GM18517 (cell line): ENCODE measurements at regions not wholly inside any gene's neighbourhood (a gene's known extent, or its start where the extent isn't known, plus 50 kb on each side); places are given as distances from the start of the nearest gene placed in this dataset.

Experiments used
- ATAC-seq: cut with Tn5 transposase; IDR thresholded peaks from one replicate; pipeline ENCODE4 v1.9.1; 2021; ENCODE audit warnings: mild to moderate bottlenecking, moderate library complexity; ENCODE audit not compliant: unreplicated experiment

DNA sequence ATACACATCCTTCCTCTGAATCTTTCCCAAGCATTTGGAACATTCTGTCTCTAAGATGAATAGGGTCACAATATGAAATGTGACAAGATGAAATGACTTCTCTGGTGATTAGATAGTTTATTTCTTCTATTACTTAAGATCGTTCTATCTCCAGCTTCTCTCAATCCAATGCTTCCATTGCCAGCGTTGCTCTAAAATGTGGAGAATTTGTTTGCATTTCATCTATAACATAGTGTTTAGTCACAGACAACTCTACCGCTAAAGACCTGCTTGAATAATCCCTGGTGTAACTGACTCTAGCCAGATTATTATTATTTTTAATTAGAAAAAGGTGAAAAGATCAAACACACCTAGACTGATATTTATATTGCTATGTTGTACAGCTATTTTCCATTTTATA is 184.7 kb upstream of the PRICKLE1 start:
- no peak for ATAC-seq

DNA sequence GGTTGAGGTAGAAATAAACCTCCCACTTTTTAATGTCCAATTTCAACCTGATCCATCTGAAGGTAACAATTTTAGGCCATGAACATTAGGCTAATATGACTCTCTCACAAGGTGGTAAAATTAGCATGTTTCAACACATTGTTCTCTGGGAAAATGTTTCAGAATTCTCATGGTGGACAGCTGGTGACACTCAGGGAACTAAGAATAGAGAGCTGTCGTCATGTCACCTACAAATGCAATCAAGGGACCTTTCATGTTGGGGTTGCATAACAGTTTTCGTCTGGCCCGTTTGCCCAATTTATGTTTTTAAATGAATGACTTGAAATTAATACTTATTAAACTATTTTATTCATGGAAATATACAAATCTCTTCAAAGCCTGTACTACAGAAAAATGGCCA is 180.7 kb upstream of the PRICKLE1 start:
- ATAC-seq: no peak

DNA sequence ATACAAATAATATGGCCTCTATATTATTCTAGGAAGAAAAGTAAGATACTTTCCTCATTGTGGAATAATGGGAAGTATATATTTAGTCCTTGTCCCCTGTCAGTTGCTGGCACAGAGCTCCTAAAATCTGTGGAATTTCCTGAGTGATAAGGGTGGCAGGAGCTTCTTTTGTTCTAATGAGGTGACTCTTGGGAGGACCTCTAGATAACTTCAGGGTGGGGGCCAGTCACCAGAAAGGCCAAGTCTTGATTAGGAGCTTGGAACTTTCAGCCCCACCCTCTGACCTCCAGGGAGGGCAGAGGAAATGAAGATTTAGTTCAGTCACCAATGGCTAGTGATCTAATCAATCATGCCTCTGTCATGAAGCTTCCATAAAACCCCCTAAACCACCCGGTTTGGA is 179.9 kb upstream of the PRICKLE1 start:
- ATAC-seq: no peak

DNA sequence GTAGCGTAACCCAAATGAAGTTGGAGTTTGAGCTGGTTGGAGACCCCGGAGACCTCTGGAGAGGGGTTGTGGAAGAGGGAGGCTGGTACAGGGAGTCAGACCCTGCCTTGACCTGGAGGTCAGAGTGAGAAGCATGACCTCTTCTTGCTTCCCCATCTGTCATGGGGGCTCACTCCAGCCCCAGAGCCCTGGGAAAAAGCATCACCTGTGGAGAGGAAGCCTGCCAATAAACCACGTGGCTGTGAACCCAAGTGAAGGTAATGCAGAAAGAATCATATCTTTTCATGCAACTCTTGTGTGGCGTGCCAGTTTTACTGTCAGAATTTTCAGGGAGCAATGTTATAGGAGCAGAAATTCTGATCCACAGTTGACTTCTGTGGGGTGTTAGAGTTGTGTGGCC is 178.5 kb upstream of the PRICKLE1 start:
- ATAC-seq: no peak

DNA sequence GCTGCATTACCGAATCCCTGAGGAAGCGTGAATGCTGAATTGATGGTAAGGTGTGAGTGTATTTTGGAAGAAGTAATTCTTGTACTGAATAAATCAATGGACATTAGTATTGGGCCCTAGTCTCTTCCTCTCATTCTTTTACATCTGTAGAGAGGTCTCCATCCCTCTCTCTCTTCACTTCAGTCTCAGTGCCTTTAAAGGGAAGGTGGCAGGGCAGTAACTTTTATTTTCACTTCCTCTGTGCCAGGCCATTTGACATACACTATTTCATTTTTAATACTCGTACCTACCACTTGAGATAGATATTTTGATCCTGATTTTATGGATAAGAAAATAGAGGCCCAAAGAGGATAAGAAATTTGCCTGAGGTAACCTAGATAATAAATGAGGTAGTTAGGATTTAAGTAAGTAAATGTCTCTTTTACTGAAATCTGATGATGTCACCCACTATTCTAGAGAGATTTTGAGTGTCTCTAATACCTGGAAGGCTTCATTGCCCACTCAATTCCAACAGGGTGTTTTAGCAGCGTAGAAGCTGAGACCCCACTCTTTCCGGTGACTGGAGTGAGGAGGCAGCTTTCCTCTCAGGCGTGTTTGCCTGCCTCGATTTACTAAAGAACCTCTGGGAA is 177.9 kb upstream of the PRICKLE1 start:
- peak; percentile 39 for ATAC-seq

DNA sequence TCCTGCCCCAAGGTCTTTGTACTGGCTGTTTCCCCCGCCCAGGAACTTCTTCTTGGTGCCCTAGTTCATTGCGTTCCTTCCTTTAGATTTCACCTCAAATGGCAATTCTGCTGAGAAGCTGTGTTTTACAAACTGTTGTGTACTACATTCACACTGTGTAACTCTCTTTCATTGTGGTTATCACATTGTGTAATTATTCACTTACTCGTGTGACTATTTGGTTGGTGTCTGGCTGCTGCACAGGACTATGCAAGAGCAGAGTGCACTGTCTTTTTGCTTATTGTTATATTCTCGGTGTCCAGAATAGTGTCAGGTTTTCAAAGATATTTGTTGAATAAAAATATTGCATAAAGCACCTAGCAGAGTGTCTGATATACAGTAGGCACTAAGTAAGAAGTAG is 177.2 kb upstream of the PRICKLE1 start:
- ATAC-seq: peak; percentile 43

DNA sequence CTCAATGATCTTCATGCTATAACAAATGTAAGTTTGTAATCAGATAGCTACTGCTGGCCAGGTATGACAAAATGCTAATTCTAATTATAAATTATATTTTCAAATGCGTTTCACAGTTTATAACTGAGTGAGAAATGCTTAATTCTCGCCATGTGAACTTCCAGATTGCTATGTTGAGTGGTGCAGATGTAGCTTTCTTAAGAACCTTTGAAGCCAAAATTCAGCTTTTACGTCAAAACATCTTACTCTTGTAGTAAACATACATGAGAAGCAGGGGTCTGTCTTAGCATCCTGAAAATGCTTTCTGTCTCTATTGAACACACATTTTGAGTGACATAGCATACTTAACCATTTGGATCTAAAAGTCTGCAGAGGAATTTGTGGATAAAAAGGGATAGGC is 176.5 kb upstream of the PRICKLE1 start:
- no peak for ATAC-seq

DNA sequence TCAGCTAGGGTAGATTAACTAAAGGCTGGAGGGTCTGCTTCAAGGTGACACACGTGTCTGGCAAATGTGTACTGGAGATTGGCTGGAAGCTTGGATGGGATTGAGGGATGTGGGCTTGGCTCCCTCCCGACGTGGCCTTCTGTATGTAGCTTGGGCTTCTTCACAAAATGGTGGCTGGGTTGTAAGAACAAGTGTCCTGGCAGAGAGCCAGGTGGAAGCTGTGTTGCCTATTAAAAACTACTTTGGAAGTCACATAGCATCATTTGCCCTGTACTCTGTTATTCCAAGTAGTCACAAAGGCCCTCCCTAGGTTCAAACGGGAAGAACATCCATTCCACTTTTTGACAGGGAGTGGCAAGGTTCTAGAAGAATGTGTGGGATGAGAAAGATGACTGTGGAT is 174.1 kb upstream of the PRICKLE1 start:
- ATAC-seq: no peak

DNA sequence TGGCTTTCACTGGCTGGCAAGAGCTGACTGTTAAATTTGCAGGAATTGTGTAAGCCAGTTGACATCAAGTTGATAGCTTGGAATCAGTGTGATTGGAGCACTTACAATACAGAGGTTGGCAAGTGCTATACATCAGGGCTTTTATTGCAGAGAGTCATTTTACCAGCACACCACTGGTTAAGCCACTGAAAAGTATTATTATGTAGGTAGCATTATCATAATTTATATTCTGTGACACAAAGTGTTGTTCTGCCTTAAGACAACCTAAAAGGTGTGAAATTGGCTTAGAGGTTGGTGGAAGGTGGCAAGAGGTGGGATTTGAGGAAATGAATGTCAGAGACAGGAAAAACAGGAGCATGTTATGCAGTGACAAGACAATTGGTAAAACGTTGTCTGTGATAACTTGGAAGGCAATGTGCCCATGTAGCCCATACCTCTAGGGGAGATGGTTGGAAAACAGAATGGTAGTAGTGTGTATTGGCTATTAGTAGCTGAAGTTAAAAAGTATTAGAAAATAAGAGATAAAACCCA is 172.9 kb upstream of the PRICKLE1 start:
- ATAC-seq: no peak

DNA sequence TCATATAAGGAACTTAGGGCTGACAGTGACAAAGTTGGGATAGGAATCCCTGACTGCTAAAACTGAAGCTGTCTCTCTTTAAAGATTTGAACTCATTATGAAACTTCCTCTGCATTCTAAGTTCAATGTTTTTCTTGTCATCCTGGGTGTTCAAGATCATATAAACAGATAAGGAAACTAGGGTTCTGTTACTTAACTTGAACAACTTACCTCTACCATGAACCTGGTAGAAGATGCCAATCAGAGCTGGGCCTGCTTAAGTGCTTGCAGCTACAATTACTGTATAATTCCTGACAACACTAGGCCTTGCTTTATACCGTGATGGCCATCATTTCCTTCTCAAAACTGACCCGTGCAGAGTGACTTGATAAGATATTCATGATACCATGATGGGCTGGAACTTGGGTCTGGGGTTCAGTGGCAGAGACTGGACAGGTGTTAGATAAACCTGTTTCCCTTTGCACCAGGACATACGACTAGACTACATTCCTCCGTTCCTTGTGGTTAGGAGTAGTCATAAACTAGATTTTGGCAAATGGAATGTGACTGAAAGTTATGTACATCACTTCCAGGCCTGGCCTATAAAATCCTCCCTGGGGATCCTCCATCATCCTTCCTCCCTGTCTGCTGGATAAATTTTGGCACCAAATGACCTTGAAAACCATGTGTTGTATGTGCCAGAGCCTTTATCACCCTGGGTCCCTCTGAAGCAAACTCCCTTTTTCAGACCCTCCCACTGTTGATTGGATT is 172.2 kb upstream of the PRICKLE1 start:
- ATAC-seq: no peak

DNA sequence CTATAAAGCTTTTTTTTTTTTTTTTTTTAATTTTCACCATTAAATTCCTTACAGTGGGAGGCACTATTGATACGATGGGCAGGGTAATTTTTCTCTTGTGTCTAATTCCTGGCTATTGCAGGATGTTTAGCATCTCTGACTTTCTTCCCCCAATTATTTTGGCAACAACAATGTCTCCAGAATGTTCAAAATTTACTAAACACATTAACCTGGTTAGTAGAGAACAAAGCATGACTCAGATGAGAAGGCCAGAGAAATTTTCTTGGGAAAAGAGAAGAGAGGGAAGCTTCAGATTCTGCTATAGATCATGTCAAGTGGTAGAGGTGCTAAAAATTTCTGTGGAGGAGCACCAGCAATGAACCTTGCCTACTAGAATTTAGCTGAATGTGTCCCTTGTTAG is 171.5 kb upstream of the PRICKLE1 start:
- no peak for ATAC-seq

DNA sequence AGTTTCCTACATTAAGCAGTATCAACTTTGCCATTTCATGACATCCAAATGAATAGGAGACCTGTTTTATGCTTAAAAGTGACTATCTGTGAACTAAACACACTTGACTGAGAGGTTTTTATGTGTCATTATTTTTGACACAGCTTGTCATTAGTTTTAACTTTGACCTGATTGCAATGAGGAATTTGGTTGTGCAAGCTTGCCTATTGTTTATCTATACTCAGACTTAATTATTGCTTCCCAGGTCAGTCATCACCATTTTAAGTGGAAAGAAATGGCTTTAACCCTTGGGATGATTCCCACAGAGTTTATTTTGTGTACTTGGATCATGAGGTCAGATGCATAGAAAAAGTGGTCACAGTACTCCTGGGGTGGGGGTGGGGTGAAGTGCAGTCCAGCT is 171.0 kb upstream of the PRICKLE1 start:
- no peak for ATAC-seq

DNA sequence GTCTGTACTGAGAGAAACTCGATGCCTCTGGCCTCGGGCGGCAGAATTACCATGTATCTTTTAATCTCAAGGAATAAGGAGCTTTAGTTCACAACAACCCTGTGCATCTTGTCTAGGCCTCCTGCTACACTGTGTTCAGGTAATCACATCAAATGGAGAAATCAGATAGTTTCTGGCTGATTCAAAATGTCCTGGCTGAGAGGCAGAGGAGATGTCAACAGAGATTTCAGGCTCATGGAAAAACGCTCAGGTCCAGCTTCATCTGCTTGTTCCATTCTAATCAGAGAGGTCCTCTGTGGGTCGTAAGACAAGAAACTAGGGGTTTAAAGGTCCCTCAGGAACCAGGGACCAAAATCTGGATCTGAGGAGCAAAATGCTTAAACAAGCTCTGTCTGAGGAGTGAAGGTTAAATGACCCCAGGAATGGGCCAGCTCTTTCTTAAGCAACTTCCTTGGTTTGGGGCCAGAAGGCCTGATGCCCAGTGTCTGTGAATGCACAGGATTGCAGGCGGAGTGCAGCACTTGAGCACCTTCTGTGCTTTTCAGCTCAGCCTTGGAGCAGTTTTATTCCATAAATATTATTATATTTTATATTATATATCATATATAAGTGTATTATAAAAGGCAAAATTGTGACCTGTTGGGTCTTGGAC is 170.2 kb upstream of the PRICKLE1 start:
- ATAC-seq: no peak

DNA sequence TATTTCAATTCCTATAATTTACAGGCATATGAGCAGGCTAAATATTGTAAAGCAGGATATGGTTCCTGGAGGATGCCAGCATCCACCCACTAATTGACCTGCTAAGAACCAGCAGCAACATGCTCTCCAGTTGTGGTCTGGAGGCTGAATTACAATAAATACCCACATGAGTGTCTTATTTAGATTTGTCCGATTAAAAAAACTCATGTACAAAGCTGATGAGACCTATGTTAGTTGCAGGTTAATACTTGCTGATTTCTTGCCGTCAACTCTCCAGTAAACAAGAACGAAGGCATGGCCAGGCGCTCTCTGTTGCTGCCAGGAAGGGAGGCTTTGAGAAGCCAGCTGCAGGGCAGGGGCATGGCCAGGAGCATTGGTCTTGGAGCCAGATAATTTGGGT is 169.3 kb upstream of the PRICKLE1 start:
- ATAC-seq: no peak

DNA sequence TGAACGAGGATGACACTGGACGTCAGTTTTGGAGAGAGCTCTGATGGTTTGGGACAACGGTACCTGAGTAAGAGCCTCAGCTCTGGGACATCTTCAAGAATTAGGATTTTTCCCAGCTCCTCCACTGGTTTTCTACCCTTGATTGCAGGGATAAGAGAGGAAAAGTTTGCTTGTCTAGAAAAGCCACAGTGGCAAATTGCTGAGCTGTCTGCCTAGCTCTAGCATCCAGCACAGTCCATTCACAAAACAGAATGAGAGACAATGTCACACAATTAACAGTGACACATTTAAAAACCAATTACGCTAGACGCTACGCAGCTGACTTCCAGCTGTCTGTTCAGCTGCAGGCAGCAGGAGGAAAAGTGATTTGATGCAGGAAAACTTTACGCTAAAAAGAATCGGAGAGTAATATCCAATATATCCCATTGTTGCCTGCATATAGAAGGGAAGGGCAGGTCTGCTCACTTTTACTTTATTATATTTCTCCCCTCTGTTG is 168.1 kb upstream of the PRICKLE1 start:
- no peak for ATAC-seq

DNA sequence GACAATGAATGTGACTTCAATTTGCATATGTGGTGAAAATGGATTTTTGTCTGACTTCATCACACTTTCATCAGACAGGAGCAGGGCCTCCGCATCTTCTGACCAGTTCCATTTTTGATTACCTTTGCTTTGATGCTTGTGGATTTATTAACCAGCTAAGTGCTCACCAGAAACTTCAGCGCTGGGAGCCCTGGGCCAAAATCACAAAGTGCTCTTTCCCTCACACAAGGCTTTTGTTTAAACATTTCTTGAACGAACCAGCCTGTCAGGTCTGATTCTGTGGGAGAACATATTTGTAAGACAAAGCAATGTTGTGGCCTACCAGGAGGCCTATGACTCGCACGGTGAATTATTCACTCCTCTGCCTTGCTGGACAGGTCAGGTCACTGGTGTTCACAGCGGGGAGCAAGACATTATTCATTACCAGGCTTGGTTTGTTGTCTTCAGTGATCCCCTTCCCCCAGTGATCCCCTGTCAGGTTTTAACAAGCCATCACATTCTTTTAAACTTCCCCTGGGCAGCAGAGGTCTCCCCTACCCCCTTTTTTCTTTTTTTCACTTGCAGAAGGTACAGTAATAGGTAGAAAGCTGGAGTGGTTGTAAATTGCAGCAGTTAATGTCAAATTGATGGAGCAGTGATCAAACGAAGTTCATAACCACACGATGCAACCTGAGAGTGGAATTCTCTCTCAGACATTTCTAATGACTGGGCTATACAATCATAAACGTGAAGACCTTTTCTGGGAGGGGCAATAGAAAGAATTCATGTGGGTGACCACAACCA is 167.5 kb upstream of the PRICKLE1 start:
- ATAC-seq: no peak

DNA sequence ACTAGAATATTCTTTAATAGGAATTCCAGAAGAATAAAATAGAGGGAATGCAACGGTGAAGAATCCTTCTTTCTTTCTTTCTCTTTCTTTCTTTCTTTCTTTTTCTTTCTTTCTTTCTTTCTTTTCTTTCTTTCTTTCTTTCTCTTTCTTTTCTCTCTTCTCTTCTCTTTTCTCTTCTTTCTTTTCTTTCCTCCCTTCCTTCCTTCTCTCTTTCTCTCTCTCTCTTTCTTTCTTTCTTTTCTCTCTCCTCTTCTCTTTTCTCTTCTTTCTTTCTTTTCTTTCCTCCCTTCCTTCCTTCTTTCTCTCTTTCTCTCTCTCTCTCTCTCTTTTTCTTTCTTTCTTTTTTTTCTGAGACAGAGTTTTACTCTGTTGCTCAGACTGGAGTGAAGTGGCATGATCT is 160.8 kb upstream of the PRICKLE1 start:
- ATAC-seq: no peak

DNA sequence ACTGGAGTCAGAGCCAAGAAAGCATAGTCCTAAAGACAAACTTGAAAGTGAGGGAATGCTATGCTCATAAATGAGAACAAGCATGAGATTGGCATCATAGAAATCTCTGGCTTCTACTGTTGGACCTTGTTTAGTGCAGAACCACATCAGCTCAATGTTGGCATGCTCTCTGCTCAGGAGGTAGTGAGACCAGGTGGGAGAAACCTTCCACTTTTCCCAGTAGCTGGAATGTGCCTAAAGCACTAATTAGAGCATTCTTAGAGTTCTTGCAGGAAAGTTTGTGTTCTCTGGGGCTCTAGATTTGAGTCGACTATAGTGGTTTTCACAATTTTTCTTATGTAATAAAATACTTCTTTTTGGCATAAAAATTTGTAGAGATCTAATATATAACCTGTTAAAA is 159.7 kb upstream of the PRICKLE1 start:
- no peak for ATAC-seq

DNA sequence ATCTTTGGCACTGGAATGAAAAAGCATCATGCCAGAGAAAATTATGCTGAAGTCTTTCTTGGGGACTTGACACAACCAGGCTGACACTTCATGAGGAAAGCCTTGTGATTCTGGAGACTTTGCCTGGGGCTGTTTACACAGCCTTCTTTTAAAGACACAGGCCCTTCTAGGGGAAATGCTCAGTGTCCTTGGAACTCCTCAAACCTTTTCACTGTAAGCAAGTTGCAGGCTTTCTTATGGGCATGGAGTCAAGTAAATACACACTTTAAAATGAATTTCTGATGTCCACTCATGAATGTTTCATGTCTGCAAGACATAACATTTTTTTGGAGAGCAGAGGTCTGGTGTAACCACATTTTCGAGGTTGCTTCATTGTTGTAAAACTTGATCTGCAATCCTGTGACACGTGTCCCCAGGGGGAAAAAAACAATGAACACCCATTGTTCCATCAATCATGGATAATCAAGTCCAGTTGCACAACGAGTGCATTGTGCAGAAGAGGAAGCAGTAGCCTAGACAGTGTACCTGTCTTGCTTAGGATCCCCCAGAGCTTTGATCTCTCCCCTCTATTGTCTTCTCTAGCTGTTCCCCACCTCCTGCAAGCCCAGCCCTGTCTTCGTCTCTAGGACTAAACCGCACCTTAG is 155.1 kb upstream of the PRICKLE1 start:
- ATAC-seq: no peak

DNA sequence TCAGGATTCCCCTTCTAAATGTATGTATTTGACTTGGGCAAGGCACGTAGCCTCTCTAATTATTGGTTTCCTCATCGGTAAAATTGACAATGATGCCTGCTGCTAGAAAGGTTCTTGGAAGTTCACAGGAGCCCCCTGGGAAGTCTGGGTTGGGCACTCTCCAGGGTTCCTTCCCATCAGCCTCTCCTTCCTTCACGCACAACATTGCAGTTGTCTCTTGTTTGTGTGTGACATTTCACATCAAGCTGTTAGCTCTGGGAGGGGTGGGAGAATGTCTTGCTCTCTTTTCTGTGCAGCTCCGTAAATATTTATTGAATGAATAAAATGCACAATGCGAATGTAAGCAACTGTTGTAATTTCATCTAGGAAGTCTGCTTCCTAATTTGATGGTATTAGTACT is 153.2 kb upstream of the PRICKLE1 start:
- ATAC-seq: no peak
